OCI-LY7 (cell line): ENCODE measurements at regions not wholly inside any gene's neighbourhood (a gene's known extent, or its start where the extent isn't known, plus 50 kb on each side); places are given as distances from the start of the nearest gene placed in this dataset.

Source experiments
- BruUV-seq: library from RNA; stranded (reverse); fragments of 400-500 nt; replicated peaks from 2 replicates; lab custom pipeline; 2021; lab: Mats Ljungman, UMichigan
- CTCF ChIA-PET: fragments of 300-600 bp; sonication (Branson Sonifier 250); formaldehyde crosslinking; loops from one replicate; lab custom pipeline; 2022; ENCODE audit warnings: antibody characterized with exemption; ENCODE audit not compliant: unreplicated experiment; lab: Charles Lee
- POLR2A ChIA-PET: fragments of 300-600 bp; sonication (Branson Sonifier 250); formaldehyde crosslinking; loops from one replicate; lab custom pipeline; 2022; ENCODE audit warnings: antibody characterized with exemption; lab: Charles Lee
- DNase-seq: peaks from one replicate; pipeline ENCODE4 v3.0.0-alpha.2; 2015; ENCODE audit warnings: low spot score
- H2AFZ ChIP-seq: fragments of 200-600 bp; sonication (generic), shearing (Covaris generic); 2 replicates; pipeline ENCODE4 v1.6.1; 2014; ENCODE audit warnings: mild to moderate bottlenecking, antibody characterized with exemption, low read length, moderate library complexity
- H3K27ac ChIP-seq: fragments of 200-600 bp; sonication (generic); 2 replicates; pipeline ENCODE4 v1.5.1; 2014; ENCODE audit warnings: mixed run types, low read depth, mild to moderate bottlenecking, moderate library complexity, low read length, inconsistent platforms; ENCODE audit not compliant: poor library complexity, severe bottlenecking
- H3K36me3 ChIP-seq: fragments of 200-600 bp; sonication (generic); 2 replicates; pipeline ENCODE4 v1.6.1; 2014; ENCODE audit warnings: mild to moderate bottlenecking, antibody characterized with exemption, low read length, moderate library complexity, mixed read lengths; ENCODE audit not compliant: insufficient read depth
- H3K4me1 ChIP-seq: fragments of 200-600 bp; sonication (generic); 2 replicates; pipeline ENCODE4 v1.5.1; 2014; ENCODE audit warnings: mild to moderate bottlenecking, low read length; ENCODE audit not compliant: insufficient read depth, poor library complexity, severe bottlenecking
- H3K4me2 ChIP-seq: fragments of 200-600 bp; sonication (generic); 2 replicates; pipeline ENCODE4 v1.6.1; 2014; ENCODE audit warnings: mild to moderate bottlenecking, low read length
- H3K4me3 ChIP-seq: fragments of 200-600 bp; sonication (generic); 2 replicates; pipeline ENCODE4 v1.5.1; 2014; ENCODE audit warnings: mild to moderate bottlenecking, low read depth, low read length; ENCODE audit not compliant: poor library complexity, severe bottlenecking
- H3K79me2 ChIP-seq: fragments of 200-600 bp; sonication (generic); 2 replicates; pipeline ENCODE4 v1.6.1; 2016; ENCODE audit warnings: low read depth, mild to moderate bottlenecking, low read length, moderate library complexity, mixed read lengths; ENCODE audit not compliant: insufficient read depth
- H3K9me2 ChIP-seq: fragments of 200-600 bp; sonication (generic); 2 replicates; pipeline ENCODE4 v1.6.1; 2016; ENCODE audit warnings: mild to moderate bottlenecking, low read length, mixed read lengths; ENCODE audit not compliant: insufficient read depth
- H3K9me3 ChIP-seq: fragments of 200-600 bp; sonication (generic); 2 replicates; pipeline ENCODE4 v1.6.1; 2014; ENCODE audit warnings: mild to moderate bottlenecking, mixed run types, low read length, mixed read lengths
- H4K20me1 ChIP-seq: fragments of 200-600 bp; sonication (generic); 2 replicates; pipeline ENCODE4 v1.6.1; 2014; ENCODE audit warnings: mild to moderate bottlenecking, antibody characterized with exemption, low read length, moderate library complexity, mixed read lengths; ENCODE audit not compliant: insufficient read depth
- CTCF ChIP-seq: fragments of 200-600 bp; sonication (generic); conservative IDR thresholded peaks from 2 replicates; pipeline ENCODE4 v1.5.1; 2014; ENCODE audit warnings: mild to moderate bottlenecking, antibody characterized with exemption, low read length, moderate library complexity, mixed read lengths
- EZH2phosphoT487 ChIP-seq: fragments of 200-600 bp; sonication (generic); IDR thresholded peaks from 2 replicates; pipeline ENCODE4 v1.6.1; 2018; ENCODE audit warnings: low read depth, borderline replicate concordance, mild to moderate bottlenecking, mixed run types, antibody characterized with exemption, low read length, moderate library complexity, mixed read lengths
- intact Hi-C: fragments of 100-400 bp; cut with micrococcal nuclease; formaldehyde crosslinking; loops from one replicate; pipeline ENCODE4 v1.10.0; 2022; ENCODE audit not compliant: unreplicated experiment

DNA sequence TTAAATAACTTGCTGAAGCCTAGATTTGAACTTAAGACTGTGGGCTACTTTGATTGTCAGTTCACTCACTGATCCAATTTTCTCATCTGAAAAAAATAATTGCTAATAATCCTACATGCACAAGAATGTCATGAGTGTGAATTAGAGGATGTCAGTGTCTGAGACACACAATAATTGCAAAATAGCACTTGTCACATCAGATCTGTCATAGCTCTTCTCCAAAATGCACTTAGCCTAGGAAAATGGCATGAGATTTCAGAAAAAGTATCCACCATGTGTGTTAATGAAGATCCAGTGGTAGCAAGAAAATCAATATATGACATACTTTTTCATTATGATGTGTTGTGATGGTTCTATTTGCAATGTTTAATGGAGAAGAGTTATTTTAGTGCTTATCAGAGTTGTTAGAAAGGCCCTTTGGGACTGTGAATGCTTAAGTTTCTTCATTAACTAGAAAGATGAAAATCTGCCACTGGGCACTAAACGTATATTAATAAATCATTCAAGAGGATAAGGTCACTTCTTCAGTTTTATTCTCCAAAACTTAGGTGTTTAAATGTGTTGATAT lies 786.2 kb downstream of the C6orf118 start:
- Histone ChIP-seq H2AFZ (no peak overlapping the region), H3K4me2 (no peak overlapping the region), H3K79me2 (no peaks in the 10 kb centered on the region), H3K9me2 (no peaks in the 10 kb centered on the region), H3K27ac (no peak overlapping the region), H3K36me3 (no peaks in the 10 kb centered on the region), H3K4me1 (no peaks in the 10 kb centered on the region), H3K4me3 (no peak overlapping the region), H4K20me1 (no peaks in the 10 kb centered on the region), H3K9me3 (no peaks in the 10 kb centered on the region)
- ChIA-PET POLR2A (interaction anchor here (0.6 kb wide), 1 partner anchor 37 kb away, joined by 3 read pairs; no protein-coding TSS in a partner anchor), CTCF (no interaction called here)
- BruUV-seq = no TSS peak
- intact Hi-C loops = no loop called here
- no peak for DNase-seq
- TF ChIP-seq CTCF (no peak), EZH2phosphoT487 (no peak)

DNA sequence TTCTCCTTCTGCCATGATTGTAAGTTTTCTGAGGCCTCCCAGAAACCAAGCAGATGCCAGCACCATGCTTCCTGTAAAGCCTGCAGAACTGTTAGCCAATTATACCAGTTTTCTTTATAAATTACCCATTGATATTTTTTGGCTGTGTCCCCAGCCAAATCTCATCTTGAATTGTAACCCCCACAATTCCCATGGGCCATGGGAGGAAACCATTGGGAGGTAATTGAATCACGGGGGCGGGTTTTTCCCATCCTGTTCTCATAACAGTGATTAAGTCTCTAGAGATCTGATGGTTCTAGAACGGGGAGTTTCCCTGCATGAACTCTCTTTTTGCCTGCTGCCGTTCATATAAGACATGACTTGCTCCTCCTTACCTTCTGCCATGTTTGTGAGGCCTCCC lies 788.5 kb downstream of the C6orf118 start:
- TF ChIP-seq CTCF = no peak
- TF ChIP-seq EZH2phosphoT487 = no peak

GRCh38 chr6:164507206-164507940 lies 802.0 kb downstream of the C6orf118 start:
- CTCF ChIA-PET = no interaction called here

More for the DNA sequence above, 788.5 kb downstream of the C6orf118 start:
- Histone ChIP-seq H3K4me3 (no peak overlapping the region), H3K27ac (no peak overlapping the region), H3K4me2 (no peak overlapping the region), H2AFZ (no peak overlapping the region), H3K9me3 (no peaks in the 10 kb centered on the region), H3K4me1 (no peaks in the 10 kb centered on the region), H3K9me2 (no peaks in the 10 kb centered on the region), H3K79me2 (no peaks in the 10 kb centered on the region), H4K20me1 (no peaks in the 10 kb centered on the region), H3K36me3 (no peaks in the 10 kb centered on the region)
- ChIA-PET CTCF (no interaction called here), POLR2A (no interaction called here)
- intact Hi-C loops = no loop called here
- DNase-seq = no peak
- BruUV-seq = no TSS peak

More at GRCh38 chr6:164507206-164507940, 802.0 kb downstream of the C6orf118 start:
- Histone ChIP-seq H3K27ac (no peak overlapping the region), H3K9me2 (no peaks in the 10 kb centered on the region), H3K4me3 (no peak overlapping the region), H3K4me1 (no peaks in the 10 kb centered on the region), H4K20me1 (no peaks in the 10 kb centered on the region), H2AFZ (no peak overlapping the region), H3K9me3 (no peaks in the 10 kb centered on the region), H3K36me3 (no peaks in the 10 kb centered on the region), H3K4me2 (no peak overlapping the region), H3K79me2 (no peaks in the 10 kb centered on the region)
- intact Hi-C loops = no loop called here
- POLR2A ChIA-PET = interaction anchor here (1.1 kb wide), 1 partner anchor 10 kb away, joined by 3 read pairs; no protein-coding TSS in a partner anchor
- DNase-seq = peak; percentile 32
- TF ChIP-seq CTCF (no peak), EZH2phosphoT487 (no peak)
- no TSS peak for BruUV-seq
